GM19239 (cell line): ENCODE measurements at regions not wholly inside any gene's neighbourhood (a gene's known extent, or its start where the extent isn't known, plus 50 kb on each side); places are given as distances from the start of the nearest gene placed in this dataset.

Experiments
- DNase-seq: peaks from one replicate; pipeline ENCODE4 v3.0.0; 2011; ENCODE audit warnings: low spot score; ENCODE audit not compliant: insufficient read length
- FAIRE-seq: peaks from 2 replicates; lab custom pipeline; 2011; peaks lifted over from hg19 to GRCh38; lab: Jason Lieb, UNC

- no peak for FAIRE-seq
- no peak for DNase-seq
These were observed 617.0 kb downstream of the SLITRK1 start for GRCh38 chr13:83265279-83265678.

GRCh38 chr13:83248751-83249150 lies 633.5 kb downstream of the SLITRK1 start:
- FAIRE-seq = no peak

GRCh38 chr13:83232626-83233025 lies 649.6 kb downstream of the SLITRK1 start:
- FAIRE-seq = no peak
- DNase-seq = no peak

More at GRCh38 chr13:83248751-83249150, 633.5 kb downstream of the SLITRK1 start:
- DNase-seq = no peak

DNA sequence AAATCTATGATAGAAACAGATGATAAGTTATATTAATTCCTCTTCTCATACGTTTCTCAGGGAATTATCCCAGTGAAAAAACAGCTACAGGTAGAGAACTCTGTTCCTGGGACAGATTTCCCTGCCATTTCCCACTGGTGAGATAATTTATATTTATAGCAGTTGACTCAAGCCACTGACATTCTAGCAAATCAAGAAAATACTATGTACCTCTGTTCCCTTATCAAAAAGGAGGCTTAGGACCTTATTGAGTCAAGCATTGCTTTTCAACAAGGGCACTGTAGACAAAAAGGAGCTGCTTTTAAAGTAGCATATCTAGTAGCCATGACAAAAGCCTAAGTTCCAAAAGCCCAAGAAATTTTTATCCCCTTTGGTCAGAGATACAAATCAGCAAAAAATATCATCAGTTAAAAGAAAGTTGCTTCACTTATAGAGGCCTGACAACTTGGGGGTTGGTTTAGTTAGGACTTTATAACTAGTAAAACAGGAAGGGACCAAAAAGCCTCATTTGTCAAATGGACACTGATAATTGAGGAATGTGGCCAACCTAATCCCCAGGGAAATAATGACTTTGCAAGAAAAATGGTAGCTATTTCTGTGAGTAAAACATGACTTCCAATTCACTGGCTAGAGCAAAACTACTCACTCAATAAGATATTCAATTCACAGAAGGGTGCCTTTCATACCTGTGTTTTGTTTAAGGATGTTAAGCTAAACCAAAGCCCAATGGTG lies 652.5 kb downstream of the SLITRK1 start:
- no peak for FAIRE-seq
- DNase-seq = no peak

GRCh38 chr13:83223546-83223945 lies 658.7 kb downstream of the SLITRK1 start:
- no peak for FAIRE-seq

GRCh38 chr13:83221813-83222241 lies 660.4 kb downstream of the SLITRK1 start:
- no peak for DNase-seq
- no peak for FAIRE-seq

More at GRCh38 chr13:83223546-83223945, 658.7 kb downstream of the SLITRK1 start:
- no peak for DNase-seq

GRCh38 chr13:83221256-83221655 lies 661.0 kb downstream of the SLITRK1 start:
- no peak for FAIRE-seq
- DNase-seq = no peak

DNA sequence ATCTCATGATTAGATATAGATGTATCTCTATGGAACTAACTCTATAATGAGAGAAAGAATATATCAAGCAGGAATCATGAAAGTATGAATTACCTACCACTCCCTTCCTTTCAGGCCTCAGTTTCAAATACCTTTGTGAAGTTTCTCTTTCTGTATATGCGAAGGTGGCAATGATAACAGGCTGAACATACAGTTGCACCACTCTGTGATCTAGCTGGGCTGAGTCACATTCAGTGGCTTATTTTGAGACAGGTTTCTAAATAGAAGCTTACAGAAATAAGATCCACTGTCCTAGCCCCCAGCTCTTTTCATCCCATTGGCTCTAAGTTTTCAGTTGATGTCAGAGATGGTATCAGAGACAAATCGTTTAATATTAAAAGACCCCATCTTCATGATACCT lies 662.0 kb downstream of the SLITRK1 start:
- FAIRE-seq (no peak), DNase-seq (no peak)

DNA sequence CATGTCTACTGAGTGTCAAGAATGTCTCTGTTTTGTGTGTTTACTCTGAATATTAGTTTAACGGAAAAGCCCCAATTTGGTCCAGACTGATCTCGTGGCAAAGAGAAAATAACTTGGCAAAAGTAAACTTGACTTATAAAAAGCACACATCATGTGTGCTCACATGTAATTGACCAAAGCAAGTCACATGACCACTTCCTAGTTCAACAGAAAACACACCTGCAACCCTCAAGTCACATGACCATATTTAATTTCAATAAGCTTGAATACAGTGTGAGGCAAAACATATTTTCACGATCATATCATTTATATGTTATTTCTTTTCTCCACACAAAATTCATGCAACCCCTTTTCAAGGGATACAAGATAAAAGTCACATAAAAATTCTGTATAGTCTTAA lies 662.4 kb downstream of the SLITRK1 start:
- FAIRE-seq = no peak

GRCh38 chr13:83216479-83217245 lies 665.6 kb downstream of the SLITRK1 start:
- DNase-seq (no peak), FAIRE-seq (no peak)

More for the DNA sequence above, 662.4 kb downstream of the SLITRK1 start:
- no peak for DNase-seq

DNA sequence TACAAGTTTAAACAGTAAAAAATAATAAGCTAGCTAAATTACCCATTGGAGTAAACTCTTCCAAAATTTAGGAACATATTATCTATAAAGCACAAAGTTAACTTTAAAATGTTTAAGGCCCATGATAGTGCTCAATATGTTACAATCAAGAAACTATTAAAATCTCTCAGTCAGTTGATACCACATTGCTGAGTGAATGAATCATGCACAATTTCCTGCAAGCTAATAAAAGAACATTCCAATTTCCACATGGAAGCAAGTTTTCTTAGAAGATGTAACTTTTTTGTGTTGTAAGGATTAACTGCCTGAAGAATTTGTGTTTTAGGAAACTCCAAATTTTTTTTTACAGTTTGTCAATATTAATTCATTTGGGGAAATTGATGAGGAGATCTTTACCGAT lies 666.6 kb downstream of the SLITRK1 start:
- DNase-seq (no peak), FAIRE-seq (no peak)

DNA sequence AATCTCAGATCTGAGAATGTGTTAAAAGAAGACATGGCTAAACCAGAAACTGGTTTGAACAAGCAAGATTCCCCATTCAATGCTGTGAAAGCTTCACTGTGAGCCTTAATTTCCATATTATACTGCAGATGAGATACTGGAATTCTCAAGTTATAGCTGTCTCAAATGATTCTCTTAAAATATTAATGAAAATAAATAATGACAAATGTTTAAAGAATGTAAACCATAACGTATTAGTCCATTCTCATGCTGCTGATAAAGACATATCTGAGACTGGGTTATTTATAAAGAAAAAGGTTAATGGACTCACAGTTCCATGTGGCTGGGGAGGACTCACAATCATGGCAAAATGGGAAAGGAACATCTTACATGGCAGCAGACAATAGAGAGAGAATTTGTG lies 667.8 kb downstream of the SLITRK1 start:
- DNase-seq (no peak), FAIRE-seq (no peak)

GRCh38 chr13:83211301-83211700 lies 671.0 kb downstream of the SLITRK1 start:
- DNase-seq (no peak), FAIRE-seq (no peak)

GRCh38 chr13:83204886-83205285 lies 677.4 kb downstream of the SLITRK1 start:
- FAIRE-seq = no peak

GRCh38 chr13:83201506-83201905 lies 680.8 kb downstream of the SLITRK1 start:
- no peak for DNase-seq
- no peak for FAIRE-seq

More at GRCh38 chr13:83204886-83205285, 677.4 kb downstream of the SLITRK1 start:
- no peak for DNase-seq

GRCh38 chr13:83197316-83197715 lies 685.0 kb downstream of the SLITRK1 start:
- FAIRE-seq (no peak), DNase-seq (no peak)

DNA sequence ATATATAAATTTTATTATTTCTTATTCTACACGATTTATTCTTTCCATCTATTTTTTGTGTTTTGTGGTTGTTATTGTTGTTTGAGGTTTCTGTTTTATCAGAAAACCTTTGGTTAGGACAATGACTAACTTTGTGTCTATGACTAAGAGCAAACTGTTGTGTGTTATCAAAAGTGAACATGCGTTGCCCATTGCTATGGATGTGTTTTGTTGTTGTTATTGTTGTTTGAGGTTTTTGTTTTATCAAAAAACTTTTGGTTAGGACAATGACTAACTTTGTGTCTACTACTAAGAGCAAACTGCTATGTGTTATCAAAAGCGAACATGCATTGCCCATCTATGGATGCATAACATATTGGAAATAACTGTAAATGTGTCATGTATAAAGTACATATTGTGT lies 692.3 kb downstream of the SLITRK1 start:
- FAIRE-seq = no peak
- DNase-seq = no peak

GRCh38 chr13:83184819-83185218 lies 697.5 kb downstream of the SLITRK1 start:
- no peak for DNase-seq
- FAIRE-seq = no peak

DNA sequence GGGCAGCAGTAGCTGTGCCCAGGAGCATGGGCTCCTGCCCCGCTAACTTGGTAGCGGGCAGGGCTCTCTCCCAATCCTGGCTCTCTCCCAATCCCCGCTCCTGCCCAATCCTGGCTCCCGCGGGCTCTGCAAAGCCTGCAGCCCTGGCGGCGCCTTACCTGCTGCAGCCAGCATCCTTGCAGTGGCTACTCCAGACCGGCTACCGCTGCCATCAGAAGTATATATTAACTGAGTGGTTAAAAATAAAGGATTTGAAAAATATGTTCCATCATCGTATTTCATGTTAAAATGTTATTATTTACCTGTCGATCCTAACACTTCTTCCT lies 698.2 kb downstream of the SLITRK1 start:
- no peak for FAIRE-seq
- DNase-seq = no peak

- FAIRE-seq = no peak
- DNase-seq = no peak
These were observed 698.7 kb downstream of the SLITRK1 start for GRCh38 chr13:83183439-83184149.

DNA sequence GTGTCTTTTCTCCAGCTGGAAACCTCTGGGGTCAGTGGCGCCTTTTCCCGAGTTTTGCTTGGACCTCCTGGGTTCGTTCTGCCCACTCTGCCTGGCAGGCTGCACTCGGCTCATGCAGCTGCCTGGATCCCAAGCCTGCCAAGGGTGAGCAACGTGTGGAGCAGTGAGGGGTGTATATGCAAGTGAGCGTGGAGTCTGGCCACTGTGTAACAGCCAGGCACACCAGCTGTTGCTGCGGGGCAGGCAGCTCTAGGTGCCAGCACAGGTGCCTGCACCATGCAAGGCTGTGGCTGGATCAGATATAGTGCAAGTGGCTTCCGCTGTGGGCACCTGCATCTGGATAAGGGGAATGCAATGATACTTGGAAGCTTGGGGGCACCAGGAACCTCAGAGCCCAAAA lies 699.4 kb downstream of the SLITRK1 start:
- DNase-seq (no peak), FAIRE-seq (no peak)
